IPS-18c (cell line): ENCODE measurements at regions not wholly inside any gene's neighbourhood (a gene's known extent, or its start where the extent isn't known, plus 50 kb on each side); places are given as distances from the start of the nearest gene placed in this dataset.
A peak's percentile ranks its signal among the peaks of the same experiment; 100 is the strongest.

Source experiments
- H3K4me3 ChIP-seq: 2 replicates; pipeline ENCODE4 v1.7.0; 2013; ENCODE audit warnings: low read depth, mild to moderate bottlenecking, low read length, moderate library complexity; ENCODE audit not compliant: insufficient read depth
- H3K9me3 ChIP-seq: one replicate; pipeline ENCODE4 v1.6.1; 2013; ENCODE audit warnings: mild to moderate bottlenecking, low read length, moderate library complexity; ENCODE audit not compliant: control insufficient read depth, insufficient read depth

GRCh38 chr16:6364846-6365245 lies 967.8 kb upstream of the RBFOX1 start:
- H3K4me3 ChIP-seq: no peak overlapping the region
- no peaks in the 10 kb centered on the region for H3K9me3 ChIP-seq

DNA sequence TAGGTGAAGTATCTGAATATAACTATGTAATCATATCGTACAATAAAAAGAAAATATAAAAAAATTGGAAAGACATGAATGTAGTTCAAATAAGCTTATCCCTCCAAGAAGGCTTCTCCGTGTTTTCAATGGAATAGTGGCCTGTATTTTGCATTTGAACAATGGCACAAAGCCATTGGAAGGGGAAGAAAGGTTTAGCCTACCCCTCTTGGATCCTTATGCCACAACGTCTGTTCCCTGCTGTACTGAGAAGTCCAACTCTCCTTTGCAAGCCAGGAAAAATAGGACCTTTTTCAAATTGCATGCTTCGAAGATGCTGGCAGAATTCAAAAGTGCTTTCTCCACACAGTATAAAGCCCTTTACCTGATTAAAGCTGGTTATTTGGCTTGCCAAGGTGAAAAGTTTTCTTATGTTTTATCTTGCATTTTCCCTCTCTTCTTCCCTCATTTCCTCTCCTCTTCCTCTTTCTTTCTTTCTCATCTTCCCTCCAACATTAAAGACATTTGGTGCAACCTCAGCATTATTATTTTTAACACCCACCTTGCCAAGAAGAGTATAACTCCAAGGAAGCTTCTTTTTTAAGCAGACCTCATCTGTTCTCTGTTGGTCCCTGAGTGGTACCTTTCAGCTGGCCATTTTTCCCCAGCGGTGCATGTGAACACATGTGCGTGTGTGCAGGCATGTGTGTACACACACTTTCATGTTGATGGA lies 968.6 kb upstream of the RBFOX1 start:
- Histone ChIP-seq H3K4me3 (no peak overlapping the region), H3K9me3 (no peaks in the 10 kb centered on the region)

GRCh38 chr16:6363396-6363795 lies 969.2 kb upstream of the RBFOX1 start:
- H3K9me3 ChIP-seq: no peaks in the 10 kb centered on the region
- H3K4me3 ChIP-seq: no peak overlapping the region

DNA sequence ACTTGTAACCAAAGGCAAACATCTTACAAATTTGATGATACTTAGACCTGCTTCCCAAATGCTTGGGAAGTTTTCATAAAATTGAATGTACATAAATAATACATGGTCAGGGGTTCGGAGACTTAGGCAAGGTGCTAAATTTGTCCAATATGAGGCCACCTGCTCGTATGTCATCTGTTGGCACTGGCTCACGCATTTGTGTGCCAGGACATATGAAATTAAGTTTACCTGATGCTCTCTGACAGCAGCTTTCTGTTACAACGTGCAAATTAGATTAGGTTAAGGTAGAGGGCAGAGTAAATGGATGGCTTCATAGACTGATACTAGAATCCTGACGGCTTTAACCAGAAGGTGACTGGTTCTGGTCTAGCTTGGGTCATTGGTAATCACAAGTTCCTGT lies 970.3 kb upstream of the RBFOX1 start:
- Histone ChIP-seq H3K9me3 (no peaks in the 10 kb centered on the region), H3K4me3 (no peak overlapping the region)

GRCh38 chr16:6360641-6361040 lies 972.0 kb upstream of the RBFOX1 start:
- Histone ChIP-seq H3K9me3 (no peaks in the 10 kb centered on the region), H3K4me3 (no peak overlapping the region)

GRCh38 chr16:6356911-6357310 lies 975.7 kb upstream of the RBFOX1 start:
- no peaks in the 10 kb centered on the region for H3K9me3 ChIP-seq
- no peak overlapping the region for H3K4me3 ChIP-seq

- Histone ChIP-seq H3K9me3 (no peaks in the 10 kb centered on the region), H3K4me3 (no peak overlapping the region)
These were observed 982.9 kb upstream of the RBFOX1 start for GRCh38 chr16:6349725-6350124.

DNA sequence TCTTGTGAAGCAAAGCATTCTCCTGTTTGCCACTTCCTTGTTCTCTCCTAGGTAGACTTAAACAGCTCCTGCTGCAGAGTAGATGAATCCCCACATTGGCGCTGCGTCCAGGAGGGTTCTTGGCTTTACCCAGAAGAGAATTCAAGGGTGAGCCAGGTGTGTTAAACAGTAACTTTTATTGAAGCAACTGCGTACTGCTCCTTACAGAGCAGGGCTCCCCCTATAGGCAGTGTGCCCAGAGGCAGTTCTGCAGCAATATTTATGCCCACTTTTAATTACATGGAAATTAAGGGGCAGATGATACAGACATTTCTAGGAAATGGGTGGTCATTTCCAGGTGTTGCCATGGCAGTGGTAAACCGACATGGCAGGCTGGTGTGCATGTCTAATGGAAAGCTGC lies 987.6 kb upstream of the RBFOX1 start:
- Histone ChIP-seq H3K9me3 (no peaks in the 10 kb centered on the region), H3K4me3 (no peak overlapping the region)

GRCh38 chr16:6343157-6343556 lies 989.5 kb upstream of the RBFOX1 start:
- H3K9me3 ChIP-seq: no peaks in the 10 kb centered on the region
- no peak overlapping the region for H3K4me3 ChIP-seq

- no peak overlapping the region for H3K4me3 ChIP-seq
These were observed 990.7 kb upstream of the RBFOX1 start for GRCh38 chr16:6341981-6342380.

DNA sequence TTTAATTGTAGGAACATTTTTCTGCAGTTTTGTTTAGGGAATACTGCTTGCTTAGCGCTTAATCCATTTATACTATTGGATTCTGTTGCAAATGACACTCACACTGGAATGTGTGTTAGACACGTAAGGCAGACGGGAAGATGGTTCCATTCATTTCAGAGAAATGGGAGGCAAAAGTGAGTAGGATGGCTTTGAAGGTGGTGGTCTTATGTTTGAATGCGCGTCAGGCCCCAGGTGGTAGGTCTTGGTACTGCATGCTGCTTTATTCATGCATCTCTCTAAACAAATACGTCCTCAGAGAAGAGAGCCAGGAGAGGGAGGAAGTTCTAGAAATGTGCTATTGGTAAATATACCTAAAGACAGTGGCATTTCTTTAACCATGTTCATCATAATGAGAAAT lies 997.6 kb upstream of the RBFOX1 start:
- Histone ChIP-seq H3K4me3 (no peak overlapping the region), H3K9me3 (no peaks in the 10 kb centered on the region)

More at GRCh38 chr16:6341981-6342380, 990.7 kb upstream of the RBFOX1 start:
- H3K9me3 ChIP-seq: no peaks in the 10 kb centered on the region

GRCh38 chr16:6331770-6332169 lies 1000.9 kb upstream of the RBFOX1 start:
- Histone ChIP-seq H3K9me3 (no peaks in the 10 kb centered on the region), H3K4me3 (no peak overlapping the region)

DNA sequence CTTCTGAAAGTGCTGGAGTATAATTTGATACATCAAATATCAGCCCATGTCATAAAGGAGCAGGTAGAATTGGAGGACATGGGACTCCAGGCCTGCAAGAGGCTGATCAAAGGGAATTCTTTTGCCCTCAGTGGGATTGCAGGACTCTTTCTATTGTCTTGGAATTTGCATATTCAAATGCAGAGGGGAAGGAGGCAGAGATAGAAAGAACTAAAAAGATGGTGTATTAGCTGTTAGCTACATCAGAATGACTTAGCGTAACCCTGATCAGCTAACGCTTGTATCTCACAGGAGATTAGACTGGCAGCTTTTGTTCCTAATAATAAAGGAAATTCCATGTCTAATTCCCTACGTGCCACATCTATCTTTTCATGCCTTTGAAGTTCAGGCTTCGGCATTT lies 1014.7 kb upstream of the RBFOX1 start:
- Histone ChIP-seq H3K9me3 (no peaks in the 10 kb centered on the region), H3K4me3 (no peak overlapping the region)

- Histone ChIP-seq H3K9me3 (no peaks in the 10 kb centered on the region), H3K4me3 (no peak overlapping the region)
These were observed 1023.4 kb upstream of the RBFOX1 start for GRCh38 chr16:6309271-6309670.

GRCh38 chr16:6308176-6308575 lies 1024.5 kb upstream of the RBFOX1 start:
- no peak overlapping the region for H3K4me3 ChIP-seq
- H3K9me3 ChIP-seq: no peaks in the 10 kb centered on the region

DNA sequence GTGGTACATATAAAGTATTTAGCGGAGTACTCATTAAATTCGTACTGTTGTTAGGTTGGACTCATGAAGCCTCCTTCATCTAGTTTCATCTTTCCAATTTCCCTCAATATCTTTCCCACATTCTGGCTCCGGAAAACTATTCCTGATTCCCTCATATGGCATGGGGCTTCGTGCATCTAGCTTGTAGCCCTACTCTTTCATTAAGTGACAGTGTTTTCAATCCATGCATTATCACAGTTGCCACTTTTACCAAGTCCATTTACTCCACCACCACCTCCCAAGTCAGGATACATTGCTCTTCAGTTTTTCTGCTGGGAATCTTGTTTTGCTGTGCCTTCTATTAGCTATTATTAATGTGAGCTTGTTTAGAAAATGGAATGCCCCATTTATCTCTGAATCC lies 1032.1 kb upstream of the RBFOX1 start:
- H3K9me3 ChIP-seq: no peaks in the 10 kb centered on the region
- no peak overlapping the region for H3K4me3 ChIP-seq

DNA sequence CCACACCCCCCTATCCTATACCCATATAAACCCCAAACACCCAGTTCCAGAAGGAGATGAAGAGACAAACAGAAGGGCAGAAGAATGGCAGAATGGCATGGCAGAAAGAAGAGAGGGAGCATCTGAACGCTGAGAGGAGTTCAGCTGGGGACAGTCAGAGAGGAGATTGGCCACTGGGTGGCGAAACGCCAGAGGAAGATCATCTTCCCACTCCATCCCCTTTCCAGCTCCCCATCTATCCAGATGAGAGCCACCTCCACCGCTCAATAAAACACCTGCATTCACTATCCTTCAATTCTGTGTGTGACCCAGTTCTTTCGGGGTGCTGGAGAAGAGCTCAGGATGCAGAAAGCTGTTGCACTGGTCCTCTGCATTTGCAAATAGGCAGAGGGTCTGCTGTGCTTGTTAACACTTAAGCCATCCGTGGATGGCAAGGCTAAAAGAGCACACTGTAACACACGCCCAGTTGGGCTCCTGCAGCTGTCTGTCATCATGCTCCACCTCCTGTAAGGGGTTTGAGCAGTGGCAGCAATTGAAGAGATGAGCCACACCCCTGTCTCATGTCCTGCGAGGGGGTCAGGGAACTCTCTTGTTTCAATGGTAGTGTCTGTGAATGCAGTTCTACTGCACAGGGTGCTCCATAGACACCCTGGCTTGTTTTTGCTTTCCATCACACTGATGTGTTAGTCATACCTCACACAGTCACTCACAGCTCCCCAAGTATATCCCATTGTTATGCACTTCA lies 1034.8 kb upstream of the RBFOX1 start:
- Histone ChIP-seq H3K9me3 (no peaks in the 10 kb centered on the region), H3K4me3 (0 out of 2 replicates have a peak overlapping the region, but pooled peaks have one; percentile 16)

DNA sequence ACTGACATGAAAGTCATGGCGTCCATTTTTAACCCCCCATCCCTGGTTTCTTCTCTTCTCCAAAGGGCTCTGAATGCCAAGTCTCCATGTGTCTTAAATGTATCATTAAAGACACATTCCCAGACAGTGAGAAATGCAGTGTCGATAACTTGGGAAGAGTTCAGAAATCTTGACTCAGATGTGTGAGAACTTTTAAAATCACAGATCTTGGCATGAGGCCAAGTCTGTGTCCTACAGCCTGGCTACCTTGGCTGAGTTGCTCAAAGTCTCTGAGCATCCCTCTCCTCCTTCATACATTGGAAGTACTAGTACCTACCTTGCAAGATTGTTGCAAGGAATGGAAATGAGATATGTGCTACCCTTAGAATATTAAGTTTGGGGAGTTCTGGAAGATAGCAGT lies 1046.5 kb upstream of the RBFOX1 start:
- no peak overlapping the region for H3K4me3 ChIP-seq
- H3K9me3 ChIP-seq: no peaks in the 10 kb centered on the region
